ENCODE measurements at regions not wholly inside any gene's neighbourhood (a gene's known extent, or its start where the extent isn't known, plus 50 kb on each side); places are given as distances from the start of the nearest gene placed in this dataset.

GRCh38 chr1:4253935-4254334 is 353.9 kb upstream of the C1orf174 start:
- 73% methylated on average over 4 of the region's 4 CpGs for WGBS
- Histone ChIP-seq H3K36me3 (ENCODE audit: control insufficient read depth in 4 of 4, insufficient read depth in 3 of 4, low read depth in 1 of 4, low read length in 3 of 4) (no peaks in the 10 kb centered on the region), H3K9ac (ENCODE audit: low read depth in 1 of 2, low read length in 2 of 2) (no peak overlapping the region)

More at GRCh38 chr1:4253935-4254334, 353.9 kb upstream of the C1orf174 start:
- TF ChIP-seq YY1 (IDR thresholded peaks at IDR 0.05) (no peak), EGR1 (IDR thresholded peaks at IDR 0.05; ENCODE audit: low read depth in 2 of 2) (no peak), MAX (IDR thresholded peaks at IDR 0.05) (no peak), FOXA2 (IDR thresholded peaks at IDR 0.05) (no peak), RAD21 (IDR thresholded peaks at IDR 0.05) (no peak), TAF1 (conservative IDR thresholded peaks at IDR 0.05) (no peak), HNF4G (IDR thresholded peaks at IDR 0.05) (no peak), CTCF (IDR thresholded peaks at IDR 0.05; ENCODE audit: low read depth, low read length, missing input control) (no peak), SP1 (IDR thresholded peaks at IDR 0.05) (no peak), FOXA1 (IDR thresholded peaks at IDR 0.05) (no peak), NR2F2 (IDR thresholded peaks at IDR 0.05) (no peak), JUND (IDR thresholded peaks at IDR 0.05) (no peak), RXRA (IDR thresholded peaks at IDR 0.05) (no peak), REST (IDR thresholded peaks at IDR 0.05) (no peak), GABPA (IDR thresholded peaks at IDR 0.05 in 1 of 2, conservative IDR thresholded peaks at IDR 0.05 in 1 of 2) (no peak), ATF3 (IDR thresholded peaks at IDR 0.05) (no peak), HNF4A (conservative IDR thresholded peaks at IDR 0.05) (no peak), ZBTB33 (IDR thresholded peaks at IDR 0.05) (no peak)
- Histone ChIP-seq H3K4me1 (ENCODE audit: control insufficient read depth in 4 of 4, insufficient read depth in 4 of 4, low read length in 3 of 4) (no peaks in the 10 kb centered on the region), H3K27me3 (ENCODE audit: control insufficient read depth in 4 of 4, insufficient read depth in 4 of 4, low read length in 3 of 4) (peaks cover 0 to 3% (median 0%) of the 10 kb centered on the region in 4 donors), H3K27ac (ENCODE audit: low read depth in 1 of 2, low read length in 2 of 2) (no peak overlapping the region), H3K9me3 (ENCODE audit: control insufficient read depth in 4 of 4, low read length in 3 of 4) (peaks cover 5 to 12% (median 8%) of the 10 kb centered on the region in 4 donors), H3K4me3 (ENCODE audit: low read depth in 1 of 3, low read length in 3 of 3) (no peak overlapping the region)
- DNase-seq (ENCODE audit: low spot score), result no peak
